A549 (cell line): ENCODE measurements at regions not wholly inside any gene's neighbourhood (a gene's known extent, or its start where the extent isn't known, plus 50 kb on each side); places are given as distances from the start of the nearest gene placed in this dataset.

Source experiments
- ATOH8 ChIP-seq: fragments of 250-450 bp; sonication (Bioruptor Pico); IDR thresholded peaks from 2 replicates; pipeline ENCODE4 v1.5.0; 2020; ENCODE audit warnings: low read depth, mild to moderate bottlenecking, moderate library complexity
- ESRRA ChIP-seq: fragments of 150-350 bp; IDR thresholded peaks from 2 replicates; pipeline ENCODE4 v1.6.1; 2014; ENCODE audit warnings: mild to moderate bottlenecking, low read length, borderline replicate concordance
- HOXA7 ChIP-seq: fragments of 250-450 bp; sonication (Bioruptor Pico); IDR thresholded peaks from 2 replicates; pipeline ENCODE4 v1.5.0; 2020; ENCODE audit warnings: mild to moderate bottlenecking, moderate library complexity
- JUNB ChIP-seq: fragments of >200 bp; sonication (Bioruptor Twin); formaldehyde crosslinking; IDR thresholded peaks from 2 replicates; pipeline ENCODE4 v1.6.1; 2016
- KDM1A ChIP-seq: fragments of 200-600 bp; sonication (generic); IDR thresholded peaks from 2 replicates; pipeline ENCODE4 v1.6.1; 2016; ENCODE audit warnings: low read depth, mild to moderate bottlenecking
- POLR2A ChIP-seq: IDR thresholded peaks from 2 replicates; pipeline ENCODE4 v1.6.1; 2012; ENCODE audit warnings: mild to moderate bottlenecking, low read length
- RAD21 ChIP-seq, 2 experiments: fragments of >200 bp in 1 of 2; sonication (Bioruptor Twin) in 1 of 2; formaldehyde crosslinking in 1 of 2; IDR thresholded peaks in 1 of 2; conservative IDR thresholded peaks in 1 of 2; 2 replicates in 1 of 2; 3 replicates in 1 of 2; pipeline ENCODE4 v1.6.1; 2012 to 2018; ENCODE audit warnings: inconsistent platforms in 1 of 2
- RCOR1 ChIP-seq: fragments of 150-350 bp; IDR thresholded peaks from 2 replicates; pipeline ENCODE4 v1.6.1; 2014; ENCODE audit warnings: antibody characterized with exemption, low read length, low read depth
- REST ChIP-seq: fragments of 200-600 bp; sonication (generic); IDR thresholded peaks from 2 replicates; pipeline ENCODE4 v1.6.1; 2016; ENCODE audit warnings: antibody characterized with exemption, mild to moderate bottlenecking, moderate library complexity
- ZFP36 ChIP-seq: fragments of 450-650 bp; IDR thresholded peaks from 2 replicates; pipeline ENCODE4 v1.6.1; 2014; ENCODE audit warnings: borderline replicate concordance; ENCODE audit not compliant: partially characterized antibody
- TF ChIP-seq, protein P1 (sequence below): fragments of >200 bp; sonication (Bioruptor Twin); formaldehyde crosslinking; IDR thresholded peaks from 3 replicates; pipeline ENCODE4 v1.5.1; 2016
- TF ChIP-seq, protein P2 (sequence below): fragments of 150-350 bp; IDR thresholded peaks from 2 replicates; pipeline ENCODE4 v1.6.1; 2014; ENCODE audit warnings: low read depth, mild to moderate bottlenecking, low read length

DNA sequence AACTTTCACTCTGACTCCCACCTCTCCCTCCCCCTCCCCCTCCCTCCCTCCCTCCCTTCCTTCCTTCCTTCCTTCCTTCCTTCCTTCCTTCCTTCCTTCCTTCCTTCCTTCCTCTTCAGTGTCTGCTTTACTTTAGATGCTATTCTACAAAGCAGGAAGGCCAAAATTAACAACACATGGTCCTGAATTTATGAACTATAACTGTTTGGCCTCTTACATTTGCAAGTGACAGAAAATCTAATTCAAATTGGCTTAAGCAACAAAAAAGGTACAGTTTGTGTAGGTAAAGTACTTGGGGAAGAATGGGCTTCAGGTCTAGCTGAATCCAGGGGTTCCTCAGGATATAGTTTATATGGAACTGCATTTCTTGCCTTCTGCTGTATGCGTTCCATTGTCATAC lies 673.0 kb downstream of the AACS start:
- TF ChIP-seq POLR2A: no peak
- TF ChIP-seq, protein P1, sequence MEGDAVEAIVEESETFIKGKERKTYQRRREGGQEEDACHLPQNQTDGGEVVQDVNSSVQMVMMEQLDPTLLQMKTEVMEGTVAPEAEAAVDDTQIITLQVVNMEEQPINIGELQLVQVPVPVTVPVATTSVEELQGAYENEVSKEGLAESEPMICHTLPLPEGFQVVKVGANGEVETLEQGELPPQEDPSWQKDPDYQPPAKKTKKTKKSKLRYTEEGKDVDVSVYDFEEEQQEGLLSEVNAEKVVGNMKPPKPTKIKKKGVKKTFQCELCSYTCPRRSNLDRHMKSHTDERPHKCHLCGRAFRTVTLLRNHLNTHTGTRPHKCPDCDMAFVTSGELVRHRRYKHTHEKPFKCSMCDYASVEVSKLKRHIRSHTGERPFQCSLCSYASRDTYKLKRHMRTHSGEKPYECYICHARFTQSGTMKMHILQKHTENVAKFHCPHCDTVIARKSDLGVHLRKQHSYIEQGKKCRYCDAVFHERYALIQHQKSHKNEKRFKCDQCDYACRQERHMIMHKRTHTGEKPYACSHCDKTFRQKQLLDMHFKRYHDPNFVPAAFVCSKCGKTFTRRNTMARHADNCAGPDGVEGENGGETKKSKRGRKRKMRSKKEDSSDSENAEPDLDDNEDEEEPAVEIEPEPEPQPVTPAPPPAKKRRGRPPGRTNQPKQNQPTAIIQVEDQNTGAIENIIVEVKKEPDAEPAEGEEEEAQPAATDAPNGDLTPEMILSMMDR: no peak
- TF ChIP-seq ESRRA: no peak
- no peak for TF ChIP-seq REST
- TF ChIP-seq JUNB: no peak
- no peak for TF ChIP-seq ZFP36
- TF ChIP-seq HOXA7: no peak
- TF ChIP-seq KDM1A: no peak
- no peak for TF ChIP-seq RCOR1
- no peak for TF ChIP-seq ATOH8
- TF ChIP-seq, protein P2, sequence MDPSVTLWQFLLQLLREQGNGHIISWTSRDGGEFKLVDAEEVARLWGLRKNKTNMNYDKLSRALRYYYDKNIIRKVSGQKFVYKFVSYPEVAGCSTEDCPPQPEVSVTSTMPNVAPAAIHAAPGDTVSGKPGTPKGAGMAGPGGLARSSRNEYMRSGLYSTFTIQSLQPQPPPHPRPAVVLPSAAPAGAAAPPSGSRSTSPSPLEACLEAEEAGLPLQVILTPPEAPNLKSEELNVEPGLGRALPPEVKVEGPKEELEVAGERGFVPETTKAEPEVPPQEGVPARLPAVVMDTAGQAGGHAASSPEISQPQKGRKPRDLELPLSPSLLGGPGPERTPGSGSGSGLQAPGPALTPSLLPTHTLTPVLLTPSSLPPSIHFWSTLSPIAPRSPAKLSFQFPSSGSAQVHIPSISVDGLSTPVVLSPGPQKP: no peak
- TF ChIP-seq RAD21 (conservative IDR thresholded peaks at IDR 0.05 in 1 of 2, IDR thresholded peaks at IDR 0.05 in 1 of 2): no peak
